HEK293 (cell line): ENCODE measurements at regions not wholly inside any gene's neighbourhood (a gene's known extent, or its start where the extent isn't known, plus 50 kb on each side); places are given as distances from the start of the nearest gene placed in this dataset.

Experiments used
- CTCF ChIA-PET: fragments of 350-600 bp; formaldehyde crosslinking; extraction: SDS; loops from one replicate; lab custom pipeline; 2021; ENCODE audit warnings: antibody characterized with exemption; lab: Yijun Ruan, JAX
- POLR2A ChIA-PET: fragments of 300-600 bp; formaldehyde crosslinking; extraction: SDS; loops from one replicate; lab custom pipeline; 2020; ENCODE audit warnings: antibody characterized with exemption, inconsistent platforms; lab: Yijun Ruan, JAX
- H3K27ac ChIP-seq: fragments of 200-500 bp; sonication (Bioruptor generic); 2 replicates; pipeline ENCODE4 v1.5.1; 2014; ENCODE audit warnings: low read depth, low read length, control low read depth, inconsistent platforms; ENCODE audit errors: extremely low read depth
- H3K36me3 ChIP-seq, 2 experiments: fragments of 200-500 bp in 1 of 2; sonication (Bioruptor generic) in 1 of 2; 1 replicate in 1 of 2; 2 replicates in 1 of 2; pipeline ENCODE4 v1.5.1; 2014 to 2017; ENCODE audit warnings: inconsistent platforms in 2 of 2, low read length in 2 of 2; ENCODE audit not compliant: control insufficient read depth in 2 of 2, insufficient read depth in 1 of 2
- H3K4me1 ChIP-seq: fragments of 200-500 bp; sonication (Bioruptor generic); 2 replicates; pipeline ENCODE4 v1.5.1; 2014; ENCODE audit warnings: mild to moderate bottlenecking, low read length, inconsistent platforms; ENCODE audit not compliant: control insufficient read depth, insufficient read depth
- H3K4me3 ChIP-seq: 2 replicates; pipeline ENCODE4 v1.5.1; 2011; ENCODE audit warnings: low read depth, mild to moderate bottlenecking, control low read depth, low read length, moderate library complexity
- H3K9me3 ChIP-seq: fragments of 200-500 bp; sonication (Bioruptor generic); 2 replicates; pipeline ENCODE4 v1.5.1; 2014; ENCODE audit warnings: low read depth, low read length, inconsistent platforms; ENCODE audit not compliant: control insufficient read depth, insufficient read depth
- GLI2 ChIP-seq: fragments of 450-650 bp; formaldehyde crosslinking; IDR thresholded peaks from 2 replicates; pipeline ENCODE4; 2017; ENCODE audit warnings: missing biosample characterization, missing genetic modification characterization, low read depth, borderline replicate concordance
- GLIS1 ChIP-seq: fragments of 450-650 bp; formaldehyde crosslinking; IDR thresholded peaks from 2 replicates; pipeline ENCODE4 v1.5.1; 2016; ENCODE audit warnings: missing biosample characterization, missing genetic modification characterization
- GLIS2 ChIP-seq: fragments of 450-650 bp; formaldehyde crosslinking; IDR thresholded peaks from 2 replicates; pipeline ENCODE4 v1.5.1; 2016; ENCODE audit warnings: missing biosample characterization, missing genetic modification characterization
- HOXC10 ChIP-seq: sonication (generic); formaldehyde crosslinking; IDR thresholded peaks from 2 replicates; pipeline ENCODE4 v1.8.1; 2023; ENCODE audit warnings: mild to moderate bottlenecking, missing genetic modification reagents
- HOXD13 ChIP-seq: sonication (generic); formaldehyde crosslinking; IDR thresholded peaks from 2 replicates; pipeline ENCODE4 v1.8.0; 2022; ENCODE audit warnings: missing genetic modification reagents, borderline replicate concordance
- KLF16 ChIP-seq: fragments of 450-650 bp; formaldehyde crosslinking; IDR thresholded peaks from 2 replicates; pipeline ENCODE4 v1.5.1; 2017; ENCODE audit warnings: missing biosample characterization, missing genetic modification characterization
- KLF9 ChIP-seq: fragments of 450-650 bp; formaldehyde crosslinking; IDR thresholded peaks from 2 replicates; pipeline ENCODE4 v1.5.1; 2016; ENCODE audit warnings: missing biosample characterization, missing genetic modification characterization, low read depth
- PBX3 ChIP-seq: sonication (generic); formaldehyde crosslinking; IDR thresholded peaks from 2 replicates; pipeline ENCODE4 v1.8.1; 2022; ENCODE audit warnings: mild to moderate bottlenecking, moderate library complexity, missing genetic modification reagents
- PRDM2 ChIP-seq: fragments of 450-650 bp; formaldehyde crosslinking; IDR thresholded peaks from 2 replicates; pipeline ENCODE4 v1.5.1; 2016; ENCODE audit warnings: missing biosample characterization, missing genetic modification characterization, borderline replicate concordance
- PRDM4 ChIP-seq: fragments of 450-650 bp; formaldehyde crosslinking; IDR thresholded peaks from 2 replicates; pipeline ENCODE4 v1.5.1; 2017; ENCODE audit warnings: missing biosample characterization, missing genetic modification characterization
- ZBTB7A ChIP-seq: fragments of 450-650 bp; formaldehyde crosslinking; IDR thresholded peaks from 2 replicates; pipeline ENCODE4 v1.5.1; 2016; ENCODE audit warnings: low read depth, missing biosample characterization, missing genetic modification characterization
- ZBTB8A ChIP-seq: fragments of 450-650 bp; formaldehyde crosslinking; IDR thresholded peaks from 2 replicates; pipeline ENCODE4 v1.5.1; 2016; ENCODE audit warnings: missing biosample characterization, missing genetic modification characterization
- ZFHX2 ChIP-seq: fragments of 450-650 bp; formaldehyde crosslinking; conservative IDR thresholded peaks from 2 replicates; pipeline ENCODE4 v1.5.1; 2016; ENCODE audit warnings: missing biosample characterization, missing genetic modification characterization
- ZIC2 ChIP-seq: fragments of 450-650 bp; formaldehyde crosslinking; IDR thresholded peaks from 2 replicates; pipeline ENCODE4 v1.5.1; 2016; ENCODE audit warnings: missing biosample characterization, missing genetic modification characterization
- ZNF114 ChIP-seq: fragments of 450-650 bp; formaldehyde crosslinking; IDR thresholded peaks from 2 replicates; pipeline ENCODE4 v1.5.0; 2017; ENCODE audit warnings: missing biosample characterization, missing genetic modification characterization
- ZNF121 ChIP-seq: fragments of 450-650 bp; formaldehyde crosslinking; IDR thresholded peaks from 2 replicates; pipeline ENCODE4 v1.5.1; 2016; ENCODE audit warnings: missing biosample characterization, missing genetic modification characterization
- ZNF140 ChIP-seq: fragments of 450-650 bp; formaldehyde crosslinking; IDR thresholded peaks from 2 replicates; pipeline ENCODE4 v1.5.1; 2016; ENCODE audit warnings: missing biosample characterization, missing genetic modification characterization
- ZNF239 ChIP-seq: fragments of 450-650 bp; formaldehyde crosslinking; IDR thresholded peaks from 2 replicates; pipeline ENCODE4 v1.5.1; 2016; ENCODE audit warnings: missing biosample characterization, missing genetic modification characterization
- ZNF324 ChIP-seq: fragments of 450-650 bp; formaldehyde crosslinking; IDR thresholded peaks from 2 replicates; pipeline ENCODE4 v1.5.1; 2016; ENCODE audit warnings: missing biosample characterization, missing genetic modification characterization
- ZNF426 ChIP-seq: fragments of 450-650 bp; formaldehyde crosslinking; IDR thresholded peaks from 2 replicates; pipeline ENCODE4 v1.5.1; 2017; ENCODE audit warnings: missing biosample characterization, missing genetic modification characterization, mild to moderate bottlenecking, inconsistent platforms, moderate library complexity
- ZNF488 ChIP-seq: fragments of 450-650 bp; formaldehyde crosslinking; IDR thresholded peaks from 2 replicates; pipeline ENCODE4 v1.5.1; 2016; ENCODE audit warnings: missing biosample characterization, missing genetic modification characterization
- ZNF510 ChIP-seq: fragments of 450-650 bp; formaldehyde crosslinking; IDR thresholded peaks from 2 replicates; pipeline ENCODE4 v1.5.1; 2018; ENCODE audit warnings: mild to moderate bottlenecking, missing genetic modification characterization, missing biosample characterization; ENCODE audit not compliant: insufficient replicate concordance
- ZNF521 ChIP-seq: fragments of 450-650 bp; formaldehyde crosslinking; IDR thresholded peaks from 2 replicates; pipeline ENCODE4 v1.5.1; 2017; ENCODE audit warnings: missing biosample characterization, mild to moderate bottlenecking, missing genetic modification characterization
- ZNF544 ChIP-seq: fragments of 450-650 bp; formaldehyde crosslinking; IDR thresholded peaks from 2 replicates; pipeline ENCODE4 v1.5.0; 2017; ENCODE audit warnings: missing biosample characterization, missing genetic modification characterization
- ZNF548 ChIP-seq: fragments of 450-650 bp; formaldehyde crosslinking; IDR thresholded peaks from 2 replicates; pipeline ENCODE4 v1.5.1; 2016; ENCODE audit warnings: missing biosample characterization, missing genetic modification characterization
- ZNF660 ChIP-seq: fragments of 450-650 bp; IDR thresholded peaks from 2 replicates; pipeline ENCODE4 v1.5.1; 2018; ENCODE audit warnings: missing biosample characterization, mild to moderate bottlenecking, missing genetic modification characterization
- ZNF701 ChIP-seq: fragments of 450-650 bp; formaldehyde crosslinking; IDR thresholded peaks from 2 replicates; pipeline ENCODE4 v1.5.1; 2016; ENCODE audit warnings: missing biosample characterization, missing genetic modification characterization
- ZNF777 ChIP-seq: fragments of 450-650 bp; formaldehyde crosslinking; IDR thresholded peaks from 2 replicates; pipeline ENCODE4 v1.5.1; 2017; ENCODE audit warnings: missing biosample characterization, missing genetic modification characterization, borderline replicate concordance
- ZNF843 ChIP-seq: fragments of 450-650 bp; formaldehyde crosslinking; IDR thresholded peaks from 2 replicates; pipeline ENCODE4 v1.5.1; 2016; ENCODE audit warnings: missing biosample characterization, missing genetic modification characterization

GRCh38 chr15:61743345-61743909 lies 316.8 kb downstream of the VPS13C start:
- Histone ChIP-seq H3K4me1 (no peaks in the 10 kb centered on the region), H3K36me3 (no peaks in the 10 kb centered on the region), H3K9me3 (no peaks in the 10 kb centered on the region), H3K4me3 (no peak overlapping the region), H3K27ac (no peak overlapping the region)
- TF ChIP-seq PBX3 (CRISPR knock-in tag) (no peak), GLIS2 (no peak), ZNF777 (no peak), ZNF121 (no peak), ZNF521 (tag by site-specific recombination) (no peak), ZNF701 (tag by site-specific recombination) (no peak), KLF9 (no peak), ZNF140 (tag by site-specific recombination) (no peak), ZNF548 (tag by site-specific recombination) (no peak), ZNF488 (tag by site-specific recombination) (no peak), ZBTB7A (tag by site-specific recombination) (no peak), GLIS1 (tag by site-specific recombination) (no peak), GLI2 (tag by site-specific recombination) (no peak), ZNF324 (no peak), ZNF544 (no peak)
- CTCF ChIA-PET: no interaction called here
- POLR2A ChIA-PET: no interaction called here

- H3K9me3 ChIP-seq: no peaks in the 10 kb centered on the region
- no peaks in the 10 kb centered on the region for H3K4me1 ChIP-seq
- H3K36me3 ChIP-seq: no peaks in the 10 kb centered on the region
- no peak overlapping the region for H3K27ac ChIP-seq
- no peak overlapping the region for H3K4me3 ChIP-seq
- CTCF ChIA-PET: interaction anchor here (0.6 to 0.7 kb wide), 2 partner anchors 41 to 679 kb away, joined by 3 to 4 read pairs; no protein-coding TSS in a partner anchor
- POLR2A ChIA-PET: no interaction called here
- no peak for TF ChIP-seq ZNF239
- no peak for TF ChIP-seq PRDM4 (tag by site-specific recombination)
- no peak for TF ChIP-seq ZIC2
- no peak for TF ChIP-seq HOXC10 (CRISPR knock-in tag)
- no peak for TF ChIP-seq KLF16 (tag by site-specific recombination)
- TF ChIP-seq HOXD13 (CRISPR knock-in tag): no peak
- TF ChIP-seq PRDM2 (tag by site-specific recombination): no peak
- TF ChIP-seq ZFHX2: no peak
- no peak for TF ChIP-seq ZNF660
- no peak for TF ChIP-seq ZNF114 (tag by site-specific recombination)
- TF ChIP-seq ZNF843 (tag by site-specific recombination): no peak
- TF ChIP-seq ZBTB8A: no peak
- no peak for TF ChIP-seq ZNF426
- TF ChIP-seq ZNF510 (tag by site-specific recombination): no peak
Observed at GRCh38 chr15:61742591-61742990, 317.7 kb downstream of the VPS13C start.
